H1 (cell line): ENCODE measurements at regions not wholly inside any gene's neighbourhood (a gene's known extent, or its start where the extent isn't known, plus 50 kb on each side); places are given as distances from the start of the nearest gene placed in this dataset.

Experiments
- ASH2L ChIP-seq: fragments of 200-600, 300-600 bp; sonication (generic); IDR thresholded peaks from one replicate; pipeline ENCODE4 v1.7.1; 2017; ENCODE audit warnings: low read length
- CBX5 ChIP-seq: fragments of 300-800, 300-1000 bp; sonication (generic); IDR thresholded peaks from 2 replicates; pipeline ENCODE4 v1.7.1; 2016; ENCODE audit warnings: antibody characterized with exemption, low read length, low read depth
- FOSL1 ChIP-seq: IDR thresholded peaks from 2 replicates; pipeline ENCODE4 v1.6.1; 2011; ENCODE audit warnings: mild to moderate bottlenecking, low read depth, low read length, moderate library complexity; ENCODE audit not compliant: insufficient read depth
- NRF1 ChIP-seq: IDR thresholded peaks from 2 replicates; pipeline ENCODE4 v1.6.1; 2011; ENCODE audit warnings: mild to moderate bottlenecking, low read depth, low read length, improper control_type of control experiment
- PHF8 ChIP-seq: fragments of 200-600 bp; sonication (generic); conservative IDR thresholded peaks from 2 replicates; pipeline ENCODE4 v1.7.1; 2012; ENCODE audit warnings: low read depth, mild to moderate bottlenecking, inconsistent platforms, low read length, moderate library complexity
- TEAD4 ChIP-seq: IDR thresholded peaks from 2 replicates; pipeline ENCODE4 v1.6.1; 2012; ENCODE audit warnings: low read depth, low read length, inconsistent platforms, mixed read lengths
- TF ChIP-seq, protein P1 (sequence below): IDR thresholded peaks from 2 replicates; pipeline ENCODE4 v1.6.1; 2012; ENCODE audit warnings: low read length, inconsistent platforms

DNA sequence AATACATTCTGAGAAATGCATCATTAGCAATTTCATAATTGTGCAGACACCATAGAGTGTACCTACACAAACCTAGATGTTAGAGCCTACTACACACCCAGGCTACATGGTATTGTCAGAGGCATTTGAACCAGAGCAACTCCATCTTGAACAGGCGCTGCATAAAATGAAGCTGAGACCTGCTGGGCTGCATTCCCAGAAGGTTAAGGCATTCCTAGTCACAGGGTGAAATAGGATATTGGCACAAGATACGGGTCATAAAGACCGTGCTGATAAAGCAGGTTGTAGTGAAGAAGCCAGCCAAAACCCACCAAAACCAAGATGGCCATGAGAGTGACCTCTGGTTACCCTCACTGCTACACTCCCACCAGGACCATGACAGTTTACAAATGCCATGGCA lies 116.4 kb downstream of the LARP7 start (continued):
- TF ChIP-seq CBX5 (no peak), ASH2L (no peak), NRF1 (no peak), FOSL1 (no peak), PHF8 (no peak), TEAD4 (no peak)
- TF ChIP-seq, protein P1, sequence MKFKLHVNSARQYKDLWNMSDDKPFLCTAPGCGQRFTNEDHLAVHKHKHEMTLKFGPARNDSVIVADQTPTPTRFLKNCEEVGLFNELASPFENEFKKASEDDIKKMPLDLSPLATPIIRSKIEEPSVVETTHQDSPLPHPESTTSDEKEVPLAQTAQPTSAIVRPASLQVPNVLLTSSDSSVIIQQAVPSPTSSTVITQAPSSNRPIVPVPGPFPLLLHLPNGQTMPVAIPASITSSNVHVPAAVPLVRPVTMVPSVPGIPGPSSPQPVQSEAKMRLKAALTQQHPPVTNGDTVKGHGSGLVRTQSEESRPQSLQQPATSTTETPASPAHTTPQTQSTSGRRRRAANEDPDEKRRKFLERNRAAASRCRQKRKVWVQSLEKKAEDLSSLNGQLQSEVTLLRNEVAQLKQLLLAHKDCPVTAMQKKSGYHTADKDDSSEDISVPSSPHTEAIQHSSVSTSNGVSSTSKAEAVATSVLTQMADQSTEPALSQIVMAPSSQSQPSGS = no peak
- TF ChIP-seq, all 59 proteins: peak for 0
